Endothelial cell of umbilical vein (primary cell): ENCODE measurements at regions not wholly inside any gene's neighbourhood (a gene's known extent, or its start where the extent isn't known, plus 50 kb on each side); places are given as distances from the start of the nearest gene placed in this dataset.

Experiments used
- BruUV-seq: library from RNA; stranded (reverse); fragments of 400-500 nt; replicated peaks from 2 replicates; lab custom pipeline; 2021; lab: Mats Ljungman, UMichigan
- CTCF ChIA-PET: fragments of 300-600, 350-600 bp; sonication (Branson Sonifier 250); formaldehyde crosslinking; loops from one replicate; lab custom pipeline; 2021; ENCODE audit warnings: antibody characterized with exemption, inconsistent platforms; lab: Charles Lee
- POLR2A ChIA-PET: fragments of 300-600, 350-600 bp; sonication (Branson Sonifier 250); formaldehyde crosslinking; loops from one replicate; lab custom pipeline; 2021; ENCODE audit warnings: antibody characterized with exemption, inconsistent platforms; lab: Charles Lee
- DNase-seq: peaks from one replicate; pipeline ENCODE4 v3.0.0-alpha.2; 2011; ENCODE audit warnings: low read depth, low spot score
- FAIRE-seq: peaks from 2 replicates; lab custom pipeline; 2011; peaks lifted over from hg19 to GRCh38; lab: Jason Lieb, UNC
- H2AFZ ChIP-seq: 2 replicates; pipeline ENCODE4 v1.6.0; 2012; ENCODE audit warnings: low read depth, low read length, control low read depth, inconsistent platforms
- H3K27ac ChIP-seq: 2 replicates; pipeline ENCODE4 v1.5.1; 2011; ENCODE audit warnings: low read depth, mild to moderate bottlenecking, control low read depth, low read length, moderate library complexity; ENCODE audit not compliant: insufficient read depth
- H3K27me3 ChIP-seq, 2 experiments: 2 replicates each; pipeline versions ENCODE4 v1.6.0 to v1.6.1; 2011; ENCODE audit warnings: low read length in 2 of 2, mixed read lengths in 1 of 2; ENCODE audit not compliant: control insufficient read depth in 2 of 2, insufficient read depth in 2 of 2
- H3K36me3 ChIP-seq, 2 experiments: 2 replicates in 1 of 2; 3 replicates in 1 of 2; pipeline ENCODE4 v1.5.1; 2011; ENCODE audit warnings: low read length in 2 of 2, mild to moderate bottlenecking in 1 of 2, moderate library complexity in 1 of 2; ENCODE audit not compliant: control insufficient read depth in 2 of 2, insufficient read depth in 2 of 2; ENCODE audit errors: extremely low read depth in 1 of 2
- H3K4me1 ChIP-seq: 3 replicates; pipeline ENCODE4 v1.5.1; 2011; ENCODE audit warnings: mild to moderate bottlenecking, low read length; ENCODE audit not compliant: control insufficient read depth, insufficient read depth; ENCODE audit errors: extremely low read depth
- H3K4me2 ChIP-seq: 2 replicates; pipeline ENCODE4 v1.6.1; 2011; ENCODE audit warnings: low read length, control low read depth, mixed read lengths; ENCODE audit not compliant: insufficient read depth
- H3K4me3 ChIP-seq, 3 experiments: fragments of 200-600 bp in 1 of 3; sonication (generic), shearing (Covaris generic) in 1 of 3; replicated peaks in 1 of 3; 2 replicates each; pipeline ENCODE4 v1.5.1; 2011 to 2016; ENCODE audit warnings: control low read depth in 3 of 3, low read length in 3 of 3, mild to moderate bottlenecking in 2 of 3, inconsistent platforms in 1 of 3, low read depth in 1 of 3, moderate library complexity in 1 of 3; ENCODE audit not compliant: insufficient read depth in 1 of 3
- H3K79me2 ChIP-seq: 2 replicates; pipeline ENCODE4 v1.6.0; 2012; ENCODE audit warnings: low read length, inconsistent platforms; ENCODE audit not compliant: control insufficient read depth, insufficient read depth
- H3K9ac ChIP-seq: replicated peaks from 2 replicates; pipeline ENCODE3; 2011; ENCODE audit warnings: low read length, control low read depth; ENCODE audit not compliant: insufficient read depth; ENCODE audit errors: extremely low read depth
- H3K9me1 ChIP-seq: replicated peaks from 3 replicates; pipeline ENCODE4 v1.6.0; 2011; ENCODE audit warnings: mild to moderate bottlenecking, low read length; ENCODE audit not compliant: control insufficient read depth, insufficient read depth; ENCODE audit errors: extremely low read depth
- H3K9me3 ChIP-seq: replicated peaks from 2 replicates; pipeline ENCODE4 v1.5.1; 2012; ENCODE audit warnings: low read length, inconsistent platforms; ENCODE audit not compliant: control insufficient read depth, insufficient read depth
- H4K20me1 ChIP-seq: replicated peaks from 2 replicates; pipeline ENCODE3; 2011; ENCODE audit warnings: mild to moderate bottlenecking, low read length; ENCODE audit not compliant: control insufficient read depth, insufficient read depth; ENCODE audit errors: extremely low read depth
- EZH2 ChIP-seq: IDR thresholded peaks from 2 replicates; pipeline ENCODE4 v1.6.1; 2012; ENCODE audit warnings: borderline replicate concordance, low read depth, mild to moderate bottlenecking, moderate library complexity, low read length, inconsistent platforms; ENCODE audit not compliant: severe bottlenecking
- FOS ChIP-seq: IDR thresholded peaks from 2 replicates; pipeline ENCODE4 v1.6.1; 2011; ENCODE audit warnings: mild to moderate bottlenecking, low read length, moderate library complexity, borderline replicate concordance; ENCODE audit not compliant: insufficient read depth
- GATA2 ChIP-seq: IDR thresholded peaks from 2 replicates; pipeline ENCODE4 v1.7.0; 2011; ENCODE audit warnings: low read depth, mild to moderate bottlenecking, moderate library complexity, mixed read lengths, low read length; ENCODE audit not compliant: insufficient read length, insufficient read depth
- JUN ChIP-seq: IDR thresholded peaks from 2 replicates; pipeline ENCODE4 v1.6.1; 2011; ENCODE audit warnings: borderline replicate concordance, low read depth; ENCODE audit not compliant: insufficient read length, insufficient read depth
- MYC ChIP-seq: IDR thresholded peaks from one replicate; pipeline ENCODE4 v1.6.1; 2011; ENCODE audit warnings: mild to moderate bottlenecking, low read depth, low read length
- POLR2A ChIP-seq: IDR thresholded peaks from 2 replicates; pipeline ENCODE4 v1.6.1; 2012; ENCODE audit warnings: low read depth, mild to moderate bottlenecking, control low read depth, low read length
- POLR2AphosphoS5 ChIP-seq: IDR thresholded peaks from 2 replicates; pipeline ENCODE4 v1.6.1; 2012; ENCODE audit warnings: low read depth, mild to moderate bottlenecking, control low read depth, low read length, moderate library complexity; ENCODE audit not compliant: insufficient read depth
- dilution Hi-C: fragments of 300-500 bp; cut with MboI; formaldehyde crosslinking; loops from one replicate; pipeline ENCODE4 v1.15.0; 2019; ENCODE audit warnings: low sequenced_read_pairs; ENCODE audit not compliant: extremely low pct_ligation_motif_present
- intact Hi-C: fragments of 100-400 bp; cut with micrococcal nuclease; formaldehyde crosslinking; loops from one replicate; pipeline ENCODE4 v1.10.0; 2022
- TF ChIP-seq, protein P1 (sequence below), 2 donors: IDR thresholded peaks; 1 replicate in 1 of 2; 2 replicates in 1 of 2; pipeline ENCODE4 v1.5.1; 2011; ENCODE audit warnings: low read length in 2 of 2, mild to moderate bottlenecking in 2 of 2, moderate library complexity in 2 of 2, control low read depth in 1 of 2, inconsistent platforms in 1 of 2, low read depth in 1 of 2; ENCODE audit not compliant: insufficient read depth in 1 of 2; ENCODE audit errors: extremely low read depth in 1 of 2
- TF ChIP-seq, protein P2 (sequence below): IDR thresholded peaks from 2 replicates; pipeline ENCODE4 v1.6.1; 2011; ENCODE audit not compliant: insufficient read depth, insufficient read length

DNA sequence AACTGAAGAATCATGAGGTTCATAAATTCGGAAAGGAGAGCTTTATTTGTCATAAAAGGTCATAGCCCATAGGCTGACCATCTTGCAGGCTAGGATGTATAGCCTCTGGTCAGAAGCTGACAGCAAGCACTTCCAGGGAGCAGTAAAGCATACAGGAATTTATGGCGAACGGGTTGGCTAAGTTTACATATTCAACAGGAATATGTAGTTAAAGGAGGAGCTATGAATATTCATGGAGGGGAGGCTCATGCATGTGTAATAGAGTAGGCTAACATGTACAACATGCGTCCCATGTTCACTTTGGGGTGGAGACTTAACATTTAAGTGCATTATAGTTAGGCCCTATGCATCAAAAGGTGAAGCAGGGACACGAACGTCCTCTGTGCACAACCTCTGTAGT is 1425.7 kb upstream of the TENM3 start:
- BruUV-seq = no TSS peak
- peaks cover 7% of the 10 kb centered on the region for H3K9me3 ChIP-seq

More for the DNA sequence above, 1425.7 kb upstream of the TENM3 start:
- intact Hi-C loops = no loop called here
- FAIRE-seq = no peak
- no peak overlapping the region for H3K27ac ChIP-seq
- POLR2A ChIA-PET = no interaction called here
- H4K20me1 ChIP-seq = no peaks in the 10 kb centered on the region
- H2AFZ ChIP-seq = no peak overlapping the region
- H3K79me2 ChIP-seq = no peaks in the 10 kb centered on the region
- no peaks in the 10 kb centered on the region for H3K4me1 ChIP-seq
- H3K4me3 ChIP-seq = no peak overlapping the region
- H3K4me2 ChIP-seq = no peak overlapping the region
- H3K27me3 ChIP-seq = no peaks in the 10 kb centered on the region
- no peaks in the 10 kb centered on the region for H3K9me1 ChIP-seq
- CTCF ChIA-PET = no interaction called here
- dilution Hi-C loops = no loop called here
- TF ChIP-seq, protein P1, sequence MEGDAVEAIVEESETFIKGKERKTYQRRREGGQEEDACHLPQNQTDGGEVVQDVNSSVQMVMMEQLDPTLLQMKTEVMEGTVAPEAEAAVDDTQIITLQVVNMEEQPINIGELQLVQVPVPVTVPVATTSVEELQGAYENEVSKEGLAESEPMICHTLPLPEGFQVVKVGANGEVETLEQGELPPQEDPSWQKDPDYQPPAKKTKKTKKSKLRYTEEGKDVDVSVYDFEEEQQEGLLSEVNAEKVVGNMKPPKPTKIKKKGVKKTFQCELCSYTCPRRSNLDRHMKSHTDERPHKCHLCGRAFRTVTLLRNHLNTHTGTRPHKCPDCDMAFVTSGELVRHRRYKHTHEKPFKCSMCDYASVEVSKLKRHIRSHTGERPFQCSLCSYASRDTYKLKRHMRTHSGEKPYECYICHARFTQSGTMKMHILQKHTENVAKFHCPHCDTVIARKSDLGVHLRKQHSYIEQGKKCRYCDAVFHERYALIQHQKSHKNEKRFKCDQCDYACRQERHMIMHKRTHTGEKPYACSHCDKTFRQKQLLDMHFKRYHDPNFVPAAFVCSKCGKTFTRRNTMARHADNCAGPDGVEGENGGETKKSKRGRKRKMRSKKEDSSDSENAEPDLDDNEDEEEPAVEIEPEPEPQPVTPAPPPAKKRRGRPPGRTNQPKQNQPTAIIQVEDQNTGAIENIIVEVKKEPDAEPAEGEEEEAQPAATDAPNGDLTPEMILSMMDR (IDR thresholded peaks at IDR 0.05; ENCODE audit: extremely low read depth in 1 of 2, insufficient read depth in 1 of 2, low read depth in 1 of 2, low read length in 2 of 2) = no peak
- no peak for TF ChIP-seq MYC
- no peak for TF ChIP-seq GATA2
- no peak for TF ChIP-seq POLR2AphosphoS5
- TF ChIP-seq, protein P2, sequence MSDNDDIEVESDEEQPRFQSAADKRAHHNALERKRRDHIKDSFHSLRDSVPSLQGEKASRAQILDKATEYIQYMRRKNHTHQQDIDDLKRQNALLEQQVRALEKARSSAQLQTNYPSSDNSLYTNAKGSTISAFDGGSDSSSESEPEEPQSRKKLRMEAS = no peak
- no peak for TF ChIP-seq POLR2A
- no peak for TF ChIP-seq JUN
- no peak for TF ChIP-seq FOS
- TF ChIP-seq EZH2 = no peak
- no peak for DNase-seq
- no peak overlapping the region for H3K9ac ChIP-seq
- H3K36me3 ChIP-seq = no peaks in the 10 kb centered on the region
